SJCRH30 (cell line): ENCODE measurements at regions not wholly inside any gene's neighbourhood (a gene's known extent, or its start where the extent isn't known, plus 50 kb on each side); places are given as distances from the start of the nearest gene placed in this dataset.
A peak's percentile ranks its signal among the peaks of the same experiment; 100 is the strongest.
"Not testable (repeated sequence)": the region's sequence is repeated elsewhere in the genome, so short reads cannot be mapped to it uniquely, and the experiment has no call there.

ENCODE experiments used
- DNase-seq, 2 experiments: peaks; one replicate each; pipeline ENCODE4 v3.0.0-alpha.2; 2015 to 2020
- H3K27ac ChIP-seq: fragments of 250-450 bp; sonication (Bioruptor Pico); 2 replicates; pipeline ENCODE4 v1.5.1; 2020; ENCODE audit warnings: mild to moderate bottlenecking, moderate library complexity
- H3K27me3 ChIP-seq: fragments of 250-450 bp; sonication (Bioruptor Pico); 2 replicates; pipeline ENCODE4 v1.5.1; 2020; ENCODE audit warnings: mild to moderate bottlenecking, moderate library complexity
- H3K36me3 ChIP-seq: fragments of 250-450 bp; sonication (Bioruptor Pico); 2 replicates; pipeline ENCODE4 v1.5.1; 2020; ENCODE audit warnings: mild to moderate bottlenecking, moderate library complexity
- H3K4me1 ChIP-seq: fragments of 250-450 bp; sonication (Bioruptor Pico); 2 replicates; pipeline ENCODE4 v1.5.1; 2020; ENCODE audit warnings: mild to moderate bottlenecking, moderate library complexity
- H3K4me3 ChIP-seq: fragments of 250-450 bp; sonication (Bioruptor Pico); 2 replicates; pipeline ENCODE4 v1.5.1; 2020; ENCODE audit warnings: mild to moderate bottlenecking, moderate library complexity
- H3K9me3 ChIP-seq: fragments of 250-450 bp; sonication (Bioruptor Pico); replicated peaks from 2 replicates; pipeline ENCODE4 v1.5.1; 2020; ENCODE audit warnings: mild to moderate bottlenecking, moderate library complexity

- no peaks in the 10 kb centered on the region; the same call in 1 of the 2 replicates for H3K27me3 ChIP-seq
- DNase-seq, result no peak
- H3K9me3 ChIP-seq, result no peaks in the 10 kb centered on the region
- H3K4me1 ChIP-seq, result no peaks in the 10 kb centered on the region
- H3K36me3 ChIP-seq, result no peaks in the 10 kb centered on the region
- H3K27ac ChIP-seq, result no peak overlapping the region
- no peak overlapping the region for H3K4me3 ChIP-seq
Observed at GRCh38 chr2:2588777-2589176, 257.7 kb upstream of the MYT1L start.

- Histone ChIP-seq H3K4me3 (no peak overlapping the region), H3K9me3 (no peaks in the 10 kb centered on the region), H3K27ac (no peak overlapping the region), H3K27me3 (no peaks in the 10 kb centered on the region; the same call in 1 of the 2 replicates), H3K36me3 (no peaks in the 10 kb centered on the region), H3K4me1 (no peaks in the 10 kb centered on the region)
- DNase-seq, result no peak
Observed at GRCh38 chr2:2587354-2587753, 256.3 kb upstream of the MYT1L start.

- DNase-seq, result no peak
Observed at GRCh38 chr2:2586931-2587330, 255.9 kb upstream of the MYT1L start.

GRCh38 chr2:2586068-2586776, 255.1 kb upstream of the MYT1L start:
- no peak overlapping the region for H3K4me3 ChIP-seq
- DNase-seq, result no peak

More at GRCh38 chr2:2586931-2587330, 255.9 kb upstream of the MYT1L start:
- Histone ChIP-seq H3K27me3 (no peaks in the 10 kb centered on the region; the same call in 1 of the 2 replicates), H3K4me3 (no peak overlapping the region), H3K4me1 (no peaks in the 10 kb centered on the region), H3K9me3 (no peaks in the 10 kb centered on the region), H3K36me3 (no peaks in the 10 kb centered on the region), H3K27ac (no peak overlapping the region)

GRCh38 chr2:2582998-2583545, 252.0 kb upstream of the MYT1L start:
- no peaks in the 10 kb centered on the region for H3K9me3 ChIP-seq
- DNase-seq, result no peak
- no peaks in the 10 kb centered on the region for H3K36me3 ChIP-seq
- H3K27ac ChIP-seq, result no peak overlapping the region
- no peaks in the 10 kb centered on the region for H3K4me1 ChIP-seq
- H3K27me3 ChIP-seq, result no peaks in the 10 kb centered on the region; the same call in 1 of the 2 replicates
- no peak overlapping the region for H3K4me3 ChIP-seq

More at GRCh38 chr2:2586068-2586776, 255.1 kb upstream of the MYT1L start:
- Histone ChIP-seq H3K27me3 (no peaks in the 10 kb centered on the region; the same call in 1 of the 2 replicates), H3K9me3 (no peaks in the 10 kb centered on the region), H3K36me3 (no peaks in the 10 kb centered on the region), H3K4me1 (no peaks in the 10 kb centered on the region), H3K27ac (no peak overlapping the region)

- Histone ChIP-seq H3K27ac (no peak overlapping the region), H3K4me1 (no peaks in the 10 kb centered on the region), H3K4me3 (no peak overlapping the region), H3K27me3 (no peaks in the 10 kb centered on the region), H3K36me3 (no peaks in the 10 kb centered on the region), H3K9me3 (no peaks in the 10 kb centered on the region)
- DNase-seq, result no peak
Observed at GRCh38 chr2:2581331-2582159, 250.5 kb upstream of the MYT1L start.

GRCh38 chr2:2580841-2581240, 249.8 kb upstream of the MYT1L start:
- not testable (repeated sequence) for DNase-seq

GRCh38 chr2:2580341-2580740, 249.3 kb upstream of the MYT1L start:
- Histone ChIP-seq H3K4me1 (no peaks in the 10 kb centered on the region), H3K4me3 (no peak overlapping the region), H3K9me3 (no peaks in the 10 kb centered on the region), H3K36me3 (no peaks in the 10 kb centered on the region), H3K27ac (no peak overlapping the region), H3K27me3 (no peaks in the 10 kb centered on the region)
- DNase-seq, result no peak

More at GRCh38 chr2:2580841-2581240, 249.8 kb upstream of the MYT1L start:
- not testable (repeated sequence) for H3K4me3 ChIP-seq, H3K4me1 ChIP-seq, H3K36me3 ChIP-seq, H3K9me3 ChIP-seq, H3K27ac ChIP-seq, H3K27me3 ChIP-seq

GRCh38 chr2:2579814-2580213, 248.7 kb upstream of the MYT1L start:
- H3K27ac ChIP-seq, result no peak overlapping the region
- no peak overlapping the region for H3K4me3 ChIP-seq
- no peaks in the 10 kb centered on the region for H3K36me3 ChIP-seq
- no peaks in the 10 kb centered on the region for H3K27me3 ChIP-seq
- no peaks in the 10 kb centered on the region for H3K4me1 ChIP-seq
- no peaks in the 10 kb centered on the region for H3K9me3 ChIP-seq
- DNase-seq, result no peak

- DNase-seq, result peak in 1 of 2 experiments; percentile 38
- H3K4me1 ChIP-seq, result no peaks in the 10 kb centered on the region
- no peaks in the 10 kb centered on the region; the same call in 1 of the 2 replicates for H3K9me3 ChIP-seq
- H3K27ac ChIP-seq, result no peak overlapping the region
- H3K4me3 ChIP-seq, result no peak overlapping the region
- no peaks in the 10 kb centered on the region for H3K27me3 ChIP-seq
- H3K36me3 ChIP-seq, result no peaks in the 10 kb centered on the region
Observed at GRCh38 chr2:2577407-2577831, 246.3 kb upstream of the MYT1L start.

GRCh38 chr2:2575870-2576386, 244.9 kb upstream of the MYT1L start:
- Histone ChIP-seq H3K27me3 (no peaks in the 10 kb centered on the region), H3K36me3 (no peaks in the 10 kb centered on the region), H3K4me3 (no peak overlapping the region), H3K9me3 (no peaks in the 10 kb centered on the region; the same call in 1 of the 2 replicates), H3K27ac (no peak overlapping the region), H3K4me1 (no peaks in the 10 kb centered on the region)
- DNase-seq, result no peak

GRCh38 chr2:2575181-2575577, 244.1 kb upstream of the MYT1L start:
- H3K9me3 ChIP-seq, result no peaks in the 10 kb centered on the region; the same call in 1 of the 2 replicates
- no peaks in the 10 kb centered on the region for H3K27me3 ChIP-seq
- no peak for DNase-seq

GRCh38 chr2:2574401-2575180, 243.5 kb upstream of the MYT1L start:
- no peak for DNase-seq
- Histone ChIP-seq H3K27ac (no peak overlapping the region), H3K27me3 (no peaks in the 10 kb centered on the region), H3K4me1 (no peaks in the 10 kb centered on the region), H3K36me3 (no peaks in the 10 kb centered on the region), H3K9me3 (no peaks in the 10 kb centered on the region; the same call in 1 of the 2 replicates), H3K4me3 (no peak overlapping the region)

More at GRCh38 chr2:2575181-2575577, 244.1 kb upstream of the MYT1L start:
- Histone ChIP-seq H3K4me1 (no peaks in the 10 kb centered on the region), H3K4me3 (no peak overlapping the region), H3K27ac (no peak overlapping the region), H3K36me3 (no peaks in the 10 kb centered on the region)

GRCh38 chr2:2573658-2574293, 242.7 kb upstream of the MYT1L start:
- Histone ChIP-seq H3K9me3 (no peaks in the 10 kb centered on the region; the same call in 1 of the 2 replicates), H3K27ac (no peak overlapping the region), H3K27me3 (no peaks in the 10 kb centered on the region), H3K4me3 (no peak overlapping the region), H3K4me1 (no peaks in the 10 kb centered on the region), H3K36me3 (no peaks in the 10 kb centered on the region)
- DNase-seq, result peak in 1 of 2 experiments; percentile 9
